RWPE2 (cell line): ENCODE measurements at regions not wholly inside any gene's neighbourhood (a gene's known extent, or its start where the extent isn't known, plus 50 kb on each side); places are given as distances from the start of the nearest gene placed in this dataset.
"Not testable (repeated sequence)": the region's sequence is repeated elsewhere in the genome, so short reads cannot be mapped to it uniquely, and the experiment has no call there.

ENCODE experiments used
- ATAC-seq: fragments of 200-7000 bp; cut with Tn5 transposase; 3 replicates; pipeline ENCODE4 v1.9.1; 2021; ENCODE audit warnings: low read depth
- DNase-seq: peaks from one replicate; pipeline ENCODE4 v3.0.0-alpha.2; 2020; ENCODE audit warnings: low spot score
- H3K27ac ChIP-seq: fragments of 450-650 bp; 2 replicates; pipeline ENCODE4 v1.5.1; 2017; ENCODE audit warnings: mild to moderate bottlenecking; ENCODE audit not compliant: poor library complexity, severe bottlenecking
- H3K27me3 ChIP-seq: fragments of 250-450 bp; sonication (Bioruptor Pico); 2 replicates; pipeline ENCODE4 v1.5.1; 2021; ENCODE audit warnings: mild to moderate bottlenecking, moderate library complexity; ENCODE audit not compliant: insufficient read depth, poor library complexity, severe bottlenecking
- H3K36me3 ChIP-seq: fragments of 250-450 bp; sonication (Bioruptor Pico); 2 replicates; pipeline ENCODE4 v1.5.1; 2020; ENCODE audit warnings: low read depth, mild to moderate bottlenecking, moderate library complexity
- H3K4me1 ChIP-seq: fragments of 250-450 bp; sonication (Bioruptor Pico); 2 replicates; pipeline ENCODE4 v1.5.1; 2021; ENCODE audit warnings: mild to moderate bottlenecking, moderate library complexity; ENCODE audit not compliant: insufficient read depth, poor library complexity, severe bottlenecking
- H3K4me3 ChIP-seq: fragments of 250-450 bp; sonication (Bioruptor Pico); 2 replicates; pipeline ENCODE4 v1.5.1; 2021; ENCODE audit warnings: mild to moderate bottlenecking, moderate library complexity; ENCODE audit not compliant: severe bottlenecking
- H3K9me3 ChIP-seq: fragments of 250-450 bp; sonication (Bioruptor Pico); 2 replicates; pipeline ENCODE4 v1.5.1; 2021; ENCODE audit warnings: mild to moderate bottlenecking, moderate library complexity; ENCODE audit not compliant: severe bottlenecking
- TF ChIP-seq, protein P1 (sequence below): fragments of 450-650 bp; IDR thresholded peaks from one replicate; pipeline ENCODE4 v1.5.1; 2017; ENCODE audit warnings: mild to moderate bottlenecking, moderate library complexity; ENCODE audit not compliant: poor library complexity, severe bottlenecking

DNA sequence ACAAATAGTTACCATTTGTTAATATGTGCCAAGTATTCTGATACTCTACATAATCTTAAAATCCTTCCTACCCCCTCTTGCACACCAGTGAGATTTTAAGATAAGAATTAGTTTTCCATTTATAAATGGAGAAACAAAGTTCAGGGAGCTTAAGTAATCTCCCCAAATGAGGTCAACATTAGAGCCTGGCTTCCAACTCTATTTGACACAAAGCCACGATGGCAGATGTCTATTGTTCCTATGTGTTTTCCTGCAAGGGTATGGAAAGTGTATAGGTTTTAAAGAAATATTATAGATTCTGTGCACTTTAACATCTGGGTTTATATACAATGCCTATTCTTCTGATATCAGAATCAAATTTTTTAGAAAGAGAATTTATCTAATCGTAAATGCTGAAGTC, 143.9 kb upstream of the SEMA3C start:
- no peak overlapping the region for H3K27ac ChIP-seq
- no peak for ATAC-seq
- no peak for DNase-seq
- H3K4me3 ChIP-seq = no peak overlapping the region
- H3K4me1 ChIP-seq = no peaks in the 10 kb centered on the region
- TF ChIP-seq, protein P1, sequence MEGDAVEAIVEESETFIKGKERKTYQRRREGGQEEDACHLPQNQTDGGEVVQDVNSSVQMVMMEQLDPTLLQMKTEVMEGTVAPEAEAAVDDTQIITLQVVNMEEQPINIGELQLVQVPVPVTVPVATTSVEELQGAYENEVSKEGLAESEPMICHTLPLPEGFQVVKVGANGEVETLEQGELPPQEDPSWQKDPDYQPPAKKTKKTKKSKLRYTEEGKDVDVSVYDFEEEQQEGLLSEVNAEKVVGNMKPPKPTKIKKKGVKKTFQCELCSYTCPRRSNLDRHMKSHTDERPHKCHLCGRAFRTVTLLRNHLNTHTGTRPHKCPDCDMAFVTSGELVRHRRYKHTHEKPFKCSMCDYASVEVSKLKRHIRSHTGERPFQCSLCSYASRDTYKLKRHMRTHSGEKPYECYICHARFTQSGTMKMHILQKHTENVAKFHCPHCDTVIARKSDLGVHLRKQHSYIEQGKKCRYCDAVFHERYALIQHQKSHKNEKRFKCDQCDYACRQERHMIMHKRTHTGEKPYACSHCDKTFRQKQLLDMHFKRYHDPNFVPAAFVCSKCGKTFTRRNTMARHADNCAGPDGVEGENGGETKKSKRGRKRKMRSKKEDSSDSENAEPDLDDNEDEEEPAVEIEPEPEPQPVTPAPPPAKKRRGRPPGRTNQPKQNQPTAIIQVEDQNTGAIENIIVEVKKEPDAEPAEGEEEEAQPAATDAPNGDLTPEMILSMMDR = no peak
- no peaks in the 10 kb centered on the region for H3K36me3 ChIP-seq
- no peaks in the 10 kb centered on the region for H3K27me3 ChIP-seq
- no peaks in the 10 kb centered on the region for H3K9me3 ChIP-seq

DNA sequence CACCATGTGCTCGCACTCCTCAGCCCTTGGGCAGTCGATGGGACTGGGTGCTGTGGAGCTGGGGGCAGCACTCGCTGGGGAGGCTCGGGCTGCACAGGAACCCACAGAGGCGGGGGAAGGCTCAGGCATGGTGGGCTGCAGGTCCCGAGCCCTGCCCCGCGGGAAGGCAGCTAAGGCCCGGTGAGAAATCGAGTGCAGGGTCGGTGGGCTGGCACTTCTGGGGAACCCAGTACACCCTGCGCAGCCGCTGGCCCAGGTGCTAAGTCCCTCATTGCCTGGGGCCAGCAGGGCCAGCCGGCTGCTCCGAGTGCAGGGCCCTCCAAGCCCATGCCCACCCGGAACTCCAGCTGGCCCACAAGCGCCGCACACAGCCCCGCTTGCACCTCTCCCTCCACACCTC, 138.6 kb upstream of the SEMA3C start:
- not testable (repeated sequence) for H3K4me1 ChIP-seq, H3K36me3 ChIP-seq, H3K27me3 ChIP-seq, H3K27ac ChIP-seq, H3K9me3 ChIP-seq, ATAC-seq, H3K4me3 ChIP-seq, DNase-seq

DNA sequence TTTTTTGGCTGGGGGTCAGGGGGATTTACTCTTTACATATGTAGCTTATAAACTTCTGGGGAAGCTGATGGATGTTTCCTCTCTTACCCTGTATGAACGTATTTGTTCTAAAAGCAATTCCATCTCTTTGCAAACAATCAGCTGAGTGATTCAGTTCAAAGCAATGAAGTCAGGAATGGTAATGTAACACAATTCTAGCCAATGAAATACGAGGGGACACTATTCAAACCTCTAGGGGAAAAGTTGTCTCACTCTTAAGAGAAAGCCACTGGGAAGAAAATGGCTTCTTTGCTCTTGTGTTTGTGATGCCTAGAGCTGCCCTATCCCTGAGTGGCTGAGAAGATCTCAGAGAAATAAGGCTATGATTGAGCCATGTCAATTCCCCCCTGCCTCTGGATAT, 134.8 kb upstream of the SEMA3C start:
- H3K4me1 ChIP-seq = no peaks in the 10 kb centered on the region
- no peak overlapping the region for H3K4me3 ChIP-seq
- TF ChIP-seq, protein P1 = no peak
- no peak overlapping the region for H3K27ac ChIP-seq
- H3K36me3 ChIP-seq = no peaks in the 10 kb centered on the region
- ATAC-seq (no peak), DNase-seq (no peak)
- no peaks in the 10 kb centered on the region for H3K9me3 ChIP-seq
- no peaks in the 10 kb centered on the region for H3K27me3 ChIP-seq

DNA sequence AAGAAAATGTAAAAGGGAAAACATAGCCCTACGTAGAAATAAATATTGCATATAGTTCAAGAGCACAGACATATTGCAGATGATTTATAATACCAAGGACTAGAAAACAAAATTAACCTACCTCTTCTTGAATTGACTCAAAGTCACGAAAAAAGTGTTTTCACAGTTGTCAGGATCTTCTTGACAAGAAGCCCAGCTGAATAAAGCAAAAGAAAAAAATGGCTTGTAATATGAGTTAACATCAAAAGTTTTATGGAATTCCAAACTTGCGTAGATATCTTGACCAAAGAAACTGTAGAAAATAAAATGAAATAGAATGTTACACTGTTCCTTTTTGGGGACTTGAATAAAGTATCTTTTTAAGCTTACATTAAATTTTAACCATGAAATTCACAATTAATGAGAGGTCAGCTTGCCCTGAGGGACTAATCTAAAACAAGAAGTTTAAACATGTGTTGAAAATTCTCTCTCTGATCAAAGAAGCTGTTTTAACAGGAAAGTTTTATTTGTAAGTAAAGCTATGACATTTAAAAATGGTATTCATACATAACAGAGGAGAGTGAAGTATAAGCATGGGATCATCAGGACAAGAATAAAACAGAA, 133.1 kb upstream of the SEMA3C start:
- no peaks in the 10 kb centered on the region for H3K27me3 ChIP-seq
- DNase-seq (no peak), ATAC-seq (no peak)
- no peaks in the 10 kb centered on the region for H3K36me3 ChIP-seq
- H3K27ac ChIP-seq = no peak overlapping the region
- TF ChIP-seq, protein P1 = no peak
- no peaks in the 10 kb centered on the region for H3K9me3 ChIP-seq
- no peaks in the 10 kb centered on the region for H3K4me1 ChIP-seq
- H3K4me3 ChIP-seq = no peak overlapping the region

DNA sequence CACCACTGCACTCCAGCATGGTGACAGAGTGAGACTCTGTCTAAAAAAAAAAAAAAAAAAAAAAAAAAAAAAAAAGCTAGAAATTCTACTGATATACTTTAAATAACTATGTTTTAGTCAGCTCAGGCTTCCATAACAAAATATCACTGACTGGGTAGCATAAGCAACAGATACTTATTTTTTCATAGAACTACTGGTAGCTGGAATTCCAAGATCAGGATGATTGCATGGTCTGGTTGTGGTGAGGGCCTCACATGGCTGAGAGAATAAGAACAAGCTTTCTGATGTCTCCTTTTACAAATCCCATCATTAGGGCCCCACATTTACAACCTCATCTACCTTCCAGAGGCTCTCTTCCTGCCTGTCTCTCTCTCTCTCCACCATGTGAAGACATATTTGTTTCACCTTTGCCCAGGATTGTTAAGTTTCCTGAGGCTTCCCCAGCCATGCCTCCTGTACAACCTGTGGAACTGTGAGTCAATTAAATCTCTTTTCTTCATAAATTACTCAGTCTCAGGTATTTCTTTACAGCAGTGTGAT, 126.7 kb upstream of the SEMA3C start:
- no peak overlapping the region for H3K27ac ChIP-seq
- no peak for DNase-seq
- H3K4me1 ChIP-seq = no peaks in the 10 kb centered on the region
- TF ChIP-seq, protein P1 = no peak
- H3K4me3 ChIP-seq = no peak overlapping the region
- peaks cover 2% of the 10 kb centered on the region for H3K9me3 ChIP-seq
- H3K27me3 ChIP-seq = no peaks in the 10 kb centered on the region
- no peak for ATAC-seq
- H3K36me3 ChIP-seq = no peaks in the 10 kb centered on the region

DNA sequence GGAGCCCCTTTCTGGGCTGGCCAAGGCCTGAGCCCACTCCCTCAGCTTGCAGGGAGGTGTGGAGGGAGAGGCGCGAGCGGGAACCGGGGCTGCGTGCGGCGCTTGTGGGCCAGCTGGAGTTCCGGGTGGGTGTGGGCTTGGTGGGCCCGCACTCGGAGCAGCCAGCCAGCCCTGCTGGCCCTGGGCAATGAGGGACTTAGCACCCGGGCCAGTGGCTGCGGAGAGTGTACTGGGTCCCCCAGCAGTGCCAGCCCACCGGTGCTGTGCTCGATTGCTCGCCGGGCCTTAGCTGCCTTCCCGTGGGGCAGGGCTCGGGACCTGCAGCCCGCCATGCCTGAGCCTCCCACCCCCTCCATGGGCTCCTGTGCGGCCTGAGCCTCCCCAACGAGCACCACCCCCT, 123.8 kb upstream of the SEMA3C start:
- not testable (repeated sequence) for DNase-seq, H3K27me3 ChIP-seq, ATAC-seq, H3K4me3 ChIP-seq, H3K36me3 ChIP-seq, H3K27ac ChIP-seq, H3K4me1 ChIP-seq, H3K9me3 ChIP-seq
